Fibroblast of skin of scalp (primary cell): ENCODE measurements at regions not wholly inside any gene's neighbourhood (a gene's known extent, or its start where the extent isn't known, plus 50 kb on each side); places are given as distances from the start of the nearest gene placed in this dataset.
"Not testable (repeated sequence)": the region's sequence is repeated elsewhere in the genome, so short reads cannot be mapped to it uniquely, and the experiment has no call there.

Source experiments
- DNase-seq: peaks from one replicate; pipeline ENCODE4 v3.0.0-alpha.2; 2013

DNA sequence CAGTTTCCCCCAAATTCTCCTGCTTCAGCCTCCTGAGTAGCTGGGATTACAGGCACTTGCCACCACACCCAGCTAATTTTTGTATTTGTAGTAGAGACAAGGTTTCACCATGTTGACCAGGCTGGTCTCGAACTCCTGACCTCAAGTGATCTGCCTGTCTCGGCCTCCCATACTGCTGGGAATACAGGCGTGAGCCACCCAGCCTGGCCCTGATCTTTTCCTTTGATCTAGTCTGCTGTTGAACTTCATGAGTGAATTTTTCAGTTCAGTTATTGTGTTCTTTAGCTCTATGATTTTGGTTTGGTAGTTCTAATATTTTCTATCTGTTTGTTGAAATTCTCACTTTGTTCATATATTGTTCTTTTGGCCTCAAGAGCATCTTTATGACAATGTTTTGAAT lies 83.4 kb upstream of the RAP2C start:
- not testable (repeated sequence) for DNase-seq

DNA sequence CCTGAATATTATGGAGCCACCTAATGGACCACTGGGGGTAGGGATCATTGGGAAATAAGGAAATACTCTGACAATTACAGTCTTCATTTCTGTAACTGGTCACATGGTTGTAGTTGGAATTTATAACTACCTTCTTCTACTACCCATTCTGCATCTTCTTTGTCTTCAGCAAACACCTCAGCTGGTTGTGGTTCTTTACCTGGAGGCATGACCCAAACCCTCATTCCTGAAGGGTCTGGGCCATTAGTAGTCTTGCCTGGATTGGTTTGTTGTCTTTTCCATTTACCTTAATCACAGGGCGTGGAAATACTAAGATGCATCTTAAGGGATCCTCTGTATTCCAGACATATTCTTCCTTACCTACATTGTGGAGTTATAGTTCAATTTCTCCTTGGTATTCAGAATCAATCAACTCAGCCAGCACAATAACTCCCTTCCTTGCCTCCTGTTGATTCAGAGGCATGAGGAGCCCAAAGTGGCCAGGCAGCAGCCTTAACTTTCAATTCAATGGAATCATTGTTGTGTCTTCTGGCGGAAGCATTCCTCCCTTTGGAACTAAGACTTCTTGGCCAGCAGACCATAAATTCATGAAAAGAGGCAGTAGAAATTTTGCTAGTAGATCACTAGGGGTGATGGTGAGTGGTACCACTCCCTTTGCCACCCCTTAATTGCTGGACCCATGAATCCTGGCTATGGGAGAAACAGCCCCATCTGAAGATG lies 75.7 kb upstream of the RAP2C start:
- DNase-seq = no peak

DNA sequence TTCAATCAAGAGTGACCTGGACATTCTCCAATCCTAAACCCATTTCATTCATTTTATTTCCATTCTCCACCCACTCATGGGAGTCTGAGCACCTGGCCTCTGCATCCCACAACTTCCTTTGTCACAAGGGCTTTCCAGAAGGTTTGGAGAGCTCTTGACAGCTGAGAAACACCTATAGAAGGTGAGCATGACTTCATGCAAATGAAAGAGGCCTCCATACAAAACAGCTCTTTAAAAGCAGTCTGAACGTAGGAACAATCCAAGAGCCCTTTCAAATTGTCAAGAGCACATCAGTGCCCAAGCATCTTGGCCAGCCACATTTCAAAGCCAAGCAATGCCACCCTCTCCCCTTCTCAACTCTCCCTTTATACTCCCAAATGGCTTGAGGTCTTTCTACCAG lies 74.9 kb upstream of the RAP2C start:
- no peak for DNase-seq

DNA sequence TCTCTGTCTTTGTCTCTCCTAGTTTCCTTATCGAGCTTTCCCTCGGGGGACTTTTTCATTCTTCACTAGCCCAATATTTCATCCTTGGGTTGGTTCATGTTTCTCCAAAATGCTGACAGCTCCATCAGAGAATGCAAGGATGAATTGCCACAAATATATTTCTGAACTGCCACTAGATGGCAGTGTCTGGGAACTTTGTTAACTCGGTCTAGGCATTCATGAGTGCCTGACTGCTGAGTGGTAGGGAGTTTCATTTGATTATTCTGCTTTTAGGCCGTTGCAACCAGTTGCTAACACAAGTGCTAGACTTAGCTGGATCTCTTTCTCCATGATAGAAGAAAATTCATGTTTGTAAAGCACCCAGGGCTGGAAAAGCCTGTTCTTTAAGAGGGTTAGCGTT lies 73.5 kb upstream of the RAP2C start:
- peak; percentile 50 for DNase-seq

DNA sequence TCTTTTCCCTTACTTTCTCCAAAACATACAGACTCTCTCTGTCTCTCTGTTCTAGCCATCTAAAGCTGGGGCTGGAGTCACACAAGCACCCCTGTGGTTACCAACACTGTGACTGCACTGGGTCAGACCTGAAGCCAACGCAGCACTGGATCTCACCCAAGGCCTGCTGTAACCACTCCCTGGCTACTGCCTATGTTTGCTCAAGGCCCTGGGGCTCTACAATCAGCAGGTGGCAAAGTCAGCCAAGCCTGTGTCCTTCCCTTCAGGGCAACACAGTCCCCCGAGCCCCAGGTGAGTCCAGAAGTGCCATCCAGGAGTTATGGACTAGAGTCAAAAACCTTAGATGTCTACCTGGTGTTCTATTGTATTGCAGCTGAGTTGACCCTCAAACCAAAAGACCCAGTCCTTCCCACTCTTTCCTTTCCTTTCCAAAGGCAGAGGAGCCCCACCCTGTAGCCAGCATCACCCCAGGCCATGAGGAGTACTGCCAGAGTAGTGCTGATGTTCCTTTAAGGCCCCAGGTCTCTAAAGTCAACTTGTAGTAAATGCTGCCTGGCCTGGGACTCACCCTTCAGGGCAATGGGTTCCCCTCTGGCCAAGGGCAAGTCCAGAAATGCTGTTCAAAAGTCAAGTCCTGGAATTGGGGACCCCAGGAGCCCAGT lies 58.8 kb upstream of the RAP2C start:
- no peak for DNase-seq

DNA sequence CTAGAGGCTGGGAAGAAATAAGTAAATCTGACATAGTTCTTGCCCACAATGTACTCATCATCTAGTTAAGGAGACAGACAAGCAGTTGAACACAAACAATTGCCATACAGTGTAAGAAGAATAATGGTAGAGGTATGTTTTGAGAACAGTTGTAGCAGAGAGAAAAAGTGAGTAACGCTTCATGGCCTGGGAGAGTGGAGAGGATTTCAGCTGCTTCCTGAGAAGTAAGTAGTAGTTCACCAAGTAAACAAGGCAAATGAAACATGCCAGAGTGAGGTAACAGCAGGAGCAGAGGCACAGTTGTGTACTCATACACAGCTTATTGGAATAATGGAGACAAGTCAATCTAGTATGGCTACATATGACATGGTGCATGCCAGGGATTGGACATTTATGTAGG lies 53.6 kb upstream of the RAP2C start:
- no peak for DNase-seq

DNA sequence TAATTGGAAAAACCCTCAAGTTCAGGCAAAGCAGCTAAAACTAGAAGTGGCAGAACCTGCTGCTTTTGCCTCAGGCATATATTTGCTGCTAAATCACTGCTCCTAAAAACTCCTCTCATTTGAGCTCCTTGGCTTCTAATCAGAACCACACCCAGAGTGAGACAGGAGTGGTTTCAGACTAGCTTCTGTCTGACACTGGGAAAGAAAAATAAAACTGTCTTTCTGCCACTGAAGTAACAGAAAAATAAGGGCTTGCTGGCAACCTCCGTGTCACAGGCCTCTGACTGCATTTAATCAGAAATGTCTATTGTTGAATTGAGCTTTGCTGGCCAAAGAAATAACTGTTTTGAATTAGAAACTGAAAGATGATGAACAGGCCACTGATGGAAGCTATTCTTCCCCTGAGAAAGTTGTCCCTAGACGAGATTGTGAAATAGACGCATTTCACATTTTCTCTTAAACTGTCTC lies 52.1 kb upstream of the RAP2C start:
- no peak for DNase-seq

DNA sequence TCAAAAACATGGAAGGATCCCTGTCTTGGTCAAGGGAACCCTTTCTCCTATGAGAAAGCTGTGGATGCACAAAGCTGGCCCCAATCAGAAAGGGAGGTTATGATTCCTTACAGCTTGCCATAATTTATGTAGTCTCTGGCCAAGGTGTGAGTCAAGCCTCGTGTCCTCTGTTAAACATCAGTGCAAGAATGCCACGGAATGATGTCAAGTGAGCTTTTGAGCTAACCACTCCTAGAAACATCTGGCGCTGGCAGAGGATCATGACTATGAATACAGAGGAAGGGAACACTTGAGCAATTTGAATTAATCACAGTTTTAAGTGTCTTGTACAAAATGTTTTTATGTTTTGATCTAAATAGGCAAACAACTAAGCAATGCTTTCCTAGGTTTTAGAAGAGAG lies 51.5 kb upstream of the RAP2C start:
- DNase-seq = peak; percentile 53

DNA sequence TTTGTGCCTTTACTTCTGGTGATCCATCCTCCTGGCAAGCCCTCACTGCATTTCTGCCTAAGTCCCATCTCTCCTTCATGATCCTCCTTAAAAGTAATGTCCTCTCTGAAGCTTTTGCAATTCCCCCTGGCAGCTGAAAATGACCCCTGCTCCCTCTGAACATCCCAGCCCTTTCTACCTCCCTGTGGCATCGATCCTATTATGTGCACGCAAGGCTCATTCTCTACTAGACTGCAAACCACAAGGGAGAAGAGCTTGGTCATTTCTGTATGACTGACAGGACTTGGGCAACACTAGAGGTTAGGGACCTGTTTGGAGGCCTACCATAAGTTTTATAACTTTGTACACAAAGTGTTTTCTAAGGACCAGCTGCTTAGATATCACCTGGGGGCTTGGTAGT lies 50.8 kb upstream of the RAP2C start:
- DNase-seq = no peak
